ENCODE measurements at regions not wholly inside any gene's neighbourhood (a gene's known extent, or its start where the extent isn't known, plus 50 kb on each side); places are given as distances from the start of the nearest gene placed in this dataset.

- ChIA-PET POLR2A (no interaction called here), CTCF (no interaction called here)
These were observed 129.7 kb downstream of the FAXC start for GRCh38 chr6:99219788-99220187.

GRCh38 chr6:99216959-99217358, 132.5 kb downstream of the FAXC start:
- Mint-ChIP-seq H3K27me3 (peaks cover 2% of the 10 kb centered on the region), H3K27ac (no peak overlapping the region), H3K36me3 (ENCODE audit: low read depth) (no peaks in the 10 kb centered on the region), H3K4me3 (no peak overlapping the region), H3K4me1 (no peaks in the 10 kb centered on the region), H3K9me3 (no peaks in the 10 kb centered on the region)
- CTCF ChIA-PET, result no interaction called here
- no peak for DNase-seq
- POLR2A ChIA-PET, result no interaction called here

More at GRCh38 chr6:99219788-99220187, 129.7 kb downstream of the FAXC start:
- Mint-ChIP-seq H3K27ac (no peak overlapping the region), H3K36me3 (ENCODE audit: low read depth) (no peaks in the 10 kb centered on the region), H3K27me3 (peaks cover 2% of the 10 kb centered on the region), H3K4me1 (no peaks in the 10 kb centered on the region), H3K9me3 (no peaks in the 10 kb centered on the region), H3K4me3 (no peak overlapping the region)
- DNase-seq, result no peak

DNA sequence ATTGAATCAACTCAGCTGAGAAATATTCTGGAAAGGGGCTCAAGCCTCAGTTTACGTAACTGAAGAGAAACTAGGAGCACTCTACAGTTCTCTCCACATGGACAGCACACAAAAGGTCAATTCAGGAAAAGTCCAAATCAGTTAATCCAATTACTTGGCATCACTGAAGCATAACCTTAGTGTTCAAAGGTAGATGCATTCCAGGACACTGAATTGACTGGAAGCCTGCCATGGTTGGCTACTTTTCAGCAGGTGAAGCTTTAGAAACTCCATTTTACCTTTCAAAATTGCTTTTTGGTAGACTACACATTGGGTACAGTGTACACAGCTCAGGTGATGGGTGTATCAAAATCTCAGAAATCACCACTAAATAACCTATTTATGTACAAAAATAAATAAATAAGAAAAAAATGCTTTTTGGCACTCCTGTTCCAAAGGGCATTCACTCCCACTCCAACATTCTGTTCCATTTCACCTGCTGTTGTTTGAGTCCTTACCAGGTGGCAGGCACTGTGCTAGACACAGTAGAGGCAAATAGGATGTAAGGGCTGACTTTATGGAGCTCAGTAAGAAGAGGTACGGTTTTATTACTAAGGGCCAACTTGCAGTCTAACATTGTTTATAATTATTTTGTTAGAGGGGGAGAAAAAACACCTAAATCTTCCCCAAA, 153.4 kb downstream of the FAXC start:
- no peak for DNase-seq
- Mint-ChIP-seq H3K36me3 (ENCODE audit: low read depth) (no peaks in the 10 kb centered on the region), H3K9me3 (no peaks in the 10 kb centered on the region), H3K4me3 (no peak overlapping the region), H3K27me3 (peaks cover 7% of the 10 kb centered on the region), H3K4me1 (no peaks in the 10 kb centered on the region), H3K27ac (no peak overlapping the region)
- ChIA-PET CTCF (no interaction called here), POLR2A (no interaction called here)

GRCh38 chr6:99192561-99192960, 156.9 kb downstream of the FAXC start:
- Mint-ChIP-seq H3K9me3 (no peaks in the 10 kb centered on the region), H3K36me3 (ENCODE audit: low read depth) (no peaks in the 10 kb centered on the region), H3K27ac (no peak overlapping the region), H3K4me3 (no peak overlapping the region), H3K27me3 (peaks cover 2% of the 10 kb centered on the region), H3K4me1 (no peaks in the 10 kb centered on the region)
- POLR2A ChIA-PET, result no interaction called here
- CTCF ChIA-PET, result no interaction called here
- no peak for DNase-seq

- Mint-ChIP-seq H3K9me3 (no peaks in the 10 kb centered on the region), H3K4me3 (no peak overlapping the region), H3K36me3 (ENCODE audit: low read depth) (no peaks in the 10 kb centered on the region), H3K27me3 (peaks cover 3% of the 10 kb centered on the region), H3K4me1 (no peaks in the 10 kb centered on the region), H3K27ac (no peak overlapping the region)
- ChIA-PET POLR2A (no interaction called here), CTCF (no interaction called here)
- no peak for DNase-seq
These were observed 159.4 kb downstream of the FAXC start for GRCh38 chr6:99189823-99190721.

DNA sequence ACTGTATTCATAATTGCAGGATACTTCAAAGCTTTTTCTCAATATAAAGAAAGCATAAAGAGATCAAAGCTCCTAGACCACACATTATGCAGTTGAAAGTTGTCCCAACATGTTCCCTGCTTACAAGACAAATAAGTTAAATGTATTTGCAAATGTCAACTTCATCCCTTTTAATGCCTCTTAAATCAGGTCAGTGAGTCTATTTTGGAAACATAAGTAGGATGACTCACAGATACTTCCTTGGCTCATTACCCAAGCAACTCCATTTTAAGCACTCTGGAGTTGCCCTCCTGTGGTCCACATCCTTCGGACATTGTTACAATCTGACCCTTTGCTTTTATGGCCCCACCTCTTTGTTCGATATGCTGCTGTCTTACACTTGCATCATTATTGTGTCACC, 162.0 kb downstream of the FAXC start:
- H3K36me3 Mint-ChIP-seq (ENCODE audit: low read depth), result no peaks in the 10 kb centered on the region
- POLR2A ChIA-PET, result no interaction called here

GRCh38 chr6:99186417-99186816, 163.1 kb downstream of the FAXC start:
- no peak overlapping the region for H3K27ac Mint-ChIP-seq
- no peaks in the 10 kb centered on the region for H3K9me3 Mint-ChIP-seq
- ChIA-PET CTCF (no interaction called here), POLR2A (no interaction called here)
- H3K36me3 Mint-ChIP-seq (ENCODE audit: low read depth), result no peaks in the 10 kb centered on the region
- DNase-seq, result no peak
- H3K4me1 Mint-ChIP-seq, result no peaks in the 10 kb centered on the region
- no peak overlapping the region for H3K4me3 Mint-ChIP-seq
- peaks cover 3% of the 10 kb centered on the region for H3K27me3 Mint-ChIP-seq

More for the DNA sequence above, 162.0 kb downstream of the FAXC start:
- CTCF ChIA-PET, result no interaction called here
- Mint-ChIP-seq H3K4me1 (no peaks in the 10 kb centered on the region), H3K9me3 (no peaks in the 10 kb centered on the region), H3K4me3 (no peak overlapping the region), H3K27me3 (peaks cover 3% of the 10 kb centered on the region), H3K27ac (no peak overlapping the region)
- no peak for DNase-seq

- no peak overlapping the region for H3K27ac Mint-ChIP-seq
- H3K4me3 Mint-ChIP-seq, result no peak overlapping the region
- ChIA-PET CTCF (interaction anchor here (0.6 kb wide), 1 partner anchor 34 kb away, joined by 4 read pairs; no protein-coding TSS in a partner anchor), POLR2A (no interaction called here)
- H3K27me3 Mint-ChIP-seq, result peaks cover 3% of the 10 kb centered on the region
- DNase-seq, result no peak
- H3K4me1 Mint-ChIP-seq, result no peaks in the 10 kb centered on the region
- H3K36me3 Mint-ChIP-seq (ENCODE audit: low read depth), result no peaks in the 10 kb centered on the region
- peaks cover 2% of the 10 kb centered on the region for H3K9me3 Mint-ChIP-seq
These were observed 163.9 kb downstream of the FAXC start for GRCh38 chr6:99185525-99185924.

GRCh38 chr6:99184696-99185095, 164.8 kb downstream of the FAXC start:
- CTCF ChIA-PET, result no interaction called here
- H3K27ac Mint-ChIP-seq, result no peak overlapping the region
- no peak overlapping the region for H3K4me3 Mint-ChIP-seq
- H3K4me1 Mint-ChIP-seq, result no peaks in the 10 kb centered on the region
- no peaks in the 10 kb centered on the region for H3K36me3 Mint-ChIP-seq (ENCODE audit: low read depth)
- POLR2A ChIA-PET, result no interaction called here
- H3K27me3 Mint-ChIP-seq, result peaks cover 3% of the 10 kb centered on the region
- no peak for DNase-seq
- peaks cover 2% of the 10 kb centered on the region for H3K9me3 Mint-ChIP-seq

DNA sequence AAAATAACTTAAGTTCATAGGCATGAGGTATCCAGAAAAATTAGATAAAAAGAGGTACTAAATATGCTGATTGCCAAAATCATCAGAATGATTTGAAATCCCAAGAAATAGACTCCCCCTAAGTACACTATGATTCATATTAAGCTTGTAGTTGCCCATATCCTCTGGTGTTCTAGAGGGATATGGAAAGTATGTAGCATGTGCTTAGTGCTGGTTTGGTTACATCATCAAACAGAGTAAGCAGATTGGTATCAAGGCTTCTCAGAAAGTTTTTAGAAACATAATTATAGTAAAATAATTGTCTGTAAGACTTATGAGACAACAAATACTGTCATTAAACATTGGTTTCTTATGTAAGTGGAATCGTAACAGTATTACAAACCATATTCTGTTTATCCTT, 166.4 kb downstream of the FAXC start:
- H3K27ac Mint-ChIP-seq, result no peak overlapping the region
- peaks cover 3% of the 10 kb centered on the region for H3K27me3 Mint-ChIP-seq
- H3K36me3 Mint-ChIP-seq (ENCODE audit: low read depth), result no peaks in the 10 kb centered on the region
- no peak overlapping the region for H3K4me3 Mint-ChIP-seq
- no peak for DNase-seq
- POLR2A ChIA-PET, result no interaction called here
- CTCF ChIA-PET, result interaction anchor here (0.5 kb wide), 1 partner anchor 353 kb away, joined by 4 read pairs; no protein-coding TSS in a partner anchor
- peaks cover 2% of the 10 kb centered on the region for H3K9me3 Mint-ChIP-seq
- no peaks in the 10 kb centered on the region for H3K4me1 Mint-ChIP-seq

DNA sequence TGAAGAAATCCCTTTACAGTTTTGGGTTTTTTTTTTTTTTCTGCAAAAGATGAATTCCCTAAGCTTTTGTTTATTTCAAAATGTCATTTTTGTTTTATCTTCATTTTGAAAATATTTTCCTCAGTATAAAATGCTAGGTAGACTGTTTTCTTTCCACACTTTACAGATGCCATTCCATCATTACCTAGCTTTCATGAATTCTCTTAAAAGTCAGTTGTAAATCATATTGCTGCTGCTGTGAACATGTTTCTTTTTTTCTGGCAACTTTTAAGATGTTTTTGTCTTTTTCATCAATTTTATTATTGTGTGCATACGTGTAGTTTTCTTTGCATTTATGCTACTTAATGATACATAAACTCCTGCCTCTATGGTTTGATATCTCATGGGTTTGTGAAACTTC, 168.3 kb downstream of the FAXC start:
- H3K36me3 Mint-ChIP-seq (ENCODE audit: low read depth), result no peaks in the 10 kb centered on the region
- POLR2A ChIA-PET, result no interaction called here
- no peaks in the 10 kb centered on the region for H3K27me3 Mint-ChIP-seq
- peaks cover 2% of the 10 kb centered on the region for H3K9me3 Mint-ChIP-seq
- CTCF ChIA-PET, result no interaction called here
- H3K27ac Mint-ChIP-seq, result no peak overlapping the region
- no peak for DNase-seq
- H3K4me3 Mint-ChIP-seq, result no peak overlapping the region
- no peaks in the 10 kb centered on the region for H3K4me1 Mint-ChIP-seq

DNA sequence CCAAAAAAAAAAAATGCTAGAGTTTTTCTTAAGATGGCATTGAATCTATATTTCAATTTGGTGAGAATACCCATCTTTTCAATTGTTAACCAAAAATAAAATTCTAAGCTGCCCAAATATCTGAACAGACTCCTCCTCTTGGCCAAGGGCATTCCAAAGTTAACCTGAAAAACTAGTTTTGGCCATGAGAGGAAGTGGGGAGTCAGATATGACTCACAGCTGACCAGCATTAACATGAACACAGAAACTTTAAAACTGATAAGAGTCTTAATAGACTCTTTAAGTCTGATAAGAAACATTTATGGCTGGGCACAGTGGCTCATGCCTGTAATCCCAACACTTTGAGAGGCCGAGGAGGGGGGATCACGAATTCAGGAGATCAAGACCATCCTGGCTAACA, 171.3 kb downstream of the FAXC start:
- no peak overlapping the region for H3K27ac Mint-ChIP-seq
- H3K9me3 Mint-ChIP-seq, result peaks cover 2% of the 10 kb centered on the region
- no peak overlapping the region for H3K4me3 Mint-ChIP-seq
- no peaks in the 10 kb centered on the region for H3K27me3 Mint-ChIP-seq
- ChIA-PET POLR2A (no interaction called here), CTCF (no interaction called here)
- no peaks in the 10 kb centered on the region for H3K4me1 Mint-ChIP-seq
- no peak for DNase-seq
- H3K36me3 Mint-ChIP-seq (ENCODE audit: low read depth), result no peaks in the 10 kb centered on the region

GRCh38 chr6:99177736-99178135, 171.7 kb downstream of the FAXC start:
- no peaks in the 10 kb centered on the region for H3K27me3 Mint-ChIP-seq
- H3K4me1 Mint-ChIP-seq, result no peaks in the 10 kb centered on the region
- H3K27ac Mint-ChIP-seq, result no peak overlapping the region
- no peak overlapping the region for H3K4me3 Mint-ChIP-seq
- ChIA-PET POLR2A (no interaction called here), CTCF (no interaction called here)
- no peak for DNase-seq
- H3K36me3 Mint-ChIP-seq (ENCODE audit: low read depth), result no peaks in the 10 kb centered on the region
- H3K9me3 Mint-ChIP-seq, result peaks cover 2% of the 10 kb centered on the region

- H3K27ac Mint-ChIP-seq, result no peak overlapping the region
- ChIA-PET CTCF (no interaction called here), POLR2A (no interaction called here)
- H3K36me3 Mint-ChIP-seq (ENCODE audit: low read depth), result no peaks in the 10 kb centered on the region
- H3K9me3 Mint-ChIP-seq, result no peaks in the 10 kb centered on the region
- no peak overlapping the region for H3K4me3 Mint-ChIP-seq
- no peaks in the 10 kb centered on the region for H3K4me1 Mint-ChIP-seq
- peaks cover 7% of the 10 kb centered on the region for H3K27me3 Mint-ChIP-seq
- DNase-seq, result no peak
These were observed 183.6 kb downstream of the FAXC start for GRCh38 chr6:99165838-99166237.

Measured in activated CD4-positive, alpha-beta T cell treated with anti-CD3 and anti-CD28 coated beads, Interleukin-2, amount 10 ng/mL, durations not matched to agents 7 days and 5 days (primary cell).